SK-N-SH (cell line): ENCODE measurements at regions not wholly inside any gene's neighbourhood (a gene's known extent, or its start where the extent isn't known, plus 50 kb on each side); places are given as distances from the start of the nearest gene placed in this dataset.

ENCODE experiments used
- CTCF ChIA-PET: fragments of 300-600, 350-600 bp; formaldehyde crosslinking; extraction: SDS; loops from one replicate; lab custom pipeline; 2021; lab: Yijun Ruan, JAX
- POLR2A ChIA-PET: fragments of 350-600 bp; sonication (Branson Sonifier 250); formaldehyde crosslinking; extraction: SDS; loops from one replicate; lab custom pipeline; 2020; ENCODE audit warnings: antibody characterized with exemption, inconsistent platforms; lab: Yijun Ruan, JAX
- DNase-seq: peaks from one replicate; pipeline ENCODE4 v3.0.0; 2012
- H2AFZ ChIP-seq: fragments of 200-600 bp; sonication (generic); 2 replicates; pipeline ENCODE4 v1.8.1; 2016; ENCODE audit warnings: antibody characterized with exemption, mild to moderate bottlenecking, low read depth
- H3F3A ChIP-seq: fragments of 200-600 bp; sonication (generic); replicated peaks from 2 replicates; pipeline ENCODE3; 2016; ENCODE audit warnings: antibody characterized with exemption, mild to moderate bottlenecking; ENCODE audit not compliant: insufficient read depth
- H3K27ac ChIP-seq, 2 experiments: fragments of 200-500 bp in 1 of 2; fragments of 200-600 bp in 1 of 2; sonication (Bioruptor generic) in 1 of 2; sonication (generic), shearing (Covaris generic) in 1 of 2; 2 replicates each; pipeline versions ENCODE4 v1.5.1 to v1.6.1; 2014 to 2016; ENCODE audit warnings: low read depth in 2 of 2, inconsistent platforms in 1 of 2, low read length in 1 of 2, mild to moderate bottlenecking in 1 of 2, mixed read lengths in 1 of 2
- H3K27me3 ChIP-seq: fragments of 200-600 bp; sonication (generic), shearing (Covaris generic); 2 replicates; pipeline ENCODE4 v1.6.1; 2016; ENCODE audit warnings: mixed run types; ENCODE audit not compliant: insufficient read depth
- H3K36me3 ChIP-seq, 2 experiments: fragments of 200-500 bp in 1 of 2; fragments of 200-600 bp in 1 of 2; sonication (Bioruptor generic) in 1 of 2; sonication (generic) in 1 of 2; replicated peaks in 1 of 2; 2 replicates each; pipeline versions ENCODE3 to v1.5.1; 2014 to 2016; ENCODE audit warnings: low read length in 1 of 2, mild to moderate bottlenecking in 1 of 2; ENCODE audit not compliant: insufficient read depth in 2 of 2, control insufficient read depth in 1 of 2
- H3K4me1 ChIP-seq, 2 experiments: fragments of 200-500 bp in 1 of 2; fragments of 200-600 bp in 1 of 2; sonication (Bioruptor generic) in 1 of 2; sonication (generic), shearing (Covaris generic) in 1 of 2; 2 replicates each; pipeline versions ENCODE4 v1.5.1 to v1.6.1; 2014 to 2016; ENCODE audit warnings: low read depth in 1 of 2, low read length in 1 of 2, mixed run types in 1 of 2; ENCODE audit not compliant: insufficient read depth in 2 of 2, control insufficient read depth in 1 of 2
- H3K4me2 ChIP-seq: fragments of 200-600 bp; sonication (generic), shearing (Covaris generic); 2 replicates; pipeline ENCODE4 v1.6.1; 2017; ENCODE audit warnings: mixed run types
- H3K4me3 ChIP-seq, 2 experiments: fragments of 200-500 bp in 1 of 2; fragments of 200-600 bp in 1 of 2; sonication (Bioruptor generic) in 1 of 2; sonication (generic), shearing (Covaris generic) in 1 of 2; 2 replicates each; pipeline versions ENCODE4 v1.5.1 to v1.8.1; 2014 to 2016; ENCODE audit warnings: low read depth in 2 of 2, inconsistent platforms in 1 of 2, low read length in 1 of 2, mild to moderate bottlenecking in 1 of 2, mixed read lengths in 1 of 2, moderate library complexity in 1 of 2
- H3K79me2 ChIP-seq: fragments of 200-600 bp; sonication (generic); 2 replicates; pipeline ENCODE4 v1.8.1; 2017; ENCODE audit warnings: mild to moderate bottlenecking; ENCODE audit not compliant: insufficient read depth
- H3K9ac ChIP-seq: fragments of 200-600 bp; sonication (generic); 2 replicates; pipeline ENCODE4 v1.6.1; 2017; ENCODE audit warnings: mixed run types
- H3K9me2 ChIP-seq: fragments of 200-600 bp; sonication (generic); 2 replicates; pipeline ENCODE4 v1.6.1; 2017; ENCODE audit warnings: mixed run types
- H3K9me3 ChIP-seq: fragments of 200-600 bp; sonication (generic); 2 replicates; pipeline ENCODE4 v1.6.1; 2017; ENCODE audit warnings: mixed run types, mild to moderate bottlenecking, moderate library complexity
- H4K20me1 ChIP-seq: fragments of 200-600 bp; sonication (generic); 2 replicates; pipeline ENCODE4 v1.6.1; 2017; ENCODE audit warnings: mild to moderate bottlenecking, mixed run types; ENCODE audit not compliant: insufficient read depth
- EZH2phosphoT487 ChIP-seq: fragments of 200-600 bp; sonication (generic); IDR thresholded peaks from 2 replicates; pipeline ENCODE4 v1.6.1; 2017; ENCODE audit warnings: low read depth, mixed run types, mild to moderate bottlenecking, antibody characterized with exemption, moderate library complexity, borderline replicate concordance
- FOXJ3 ChIP-seq: sonication (generic); formaldehyde crosslinking; IDR thresholded peaks from 2 replicates; pipeline ENCODE4 v1.5.1; 2020; ENCODE audit warnings: mild to moderate bottlenecking, missing genetic modification reagents
- FOXM1 ChIP-seq: IDR thresholded peaks from 2 replicates; pipeline ENCODE4 v1.4.0; 2012; ENCODE audit warnings: low read depth, mild to moderate bottlenecking
- GABPA ChIP-seq: IDR thresholded peaks from 2 replicates; pipeline ENCODE4 v1.4.0; 2012; ENCODE audit warnings: low read depth, mild to moderate bottlenecking
- IRF3 ChIP-seq: fragments of 150-350 bp; IDR thresholded peaks from 2 replicates; pipeline ENCODE4 v1.6.1; 2016; ENCODE audit warnings: mild to moderate bottlenecking, low read depth, low read length
- JUND ChIP-seq: IDR thresholded peaks from 2 replicates; pipeline ENCODE4 v1.4.0; 2012
- MXI1 ChIP-seq: IDR thresholded peaks from 2 replicates; pipeline ENCODE4 v1.6.1; 2012; ENCODE audit warnings: mild to moderate bottlenecking, low read depth, low read length, improper control_type of control experiment
- NFIC ChIP-seq: IDR thresholded peaks from 2 replicates; pipeline ENCODE4 v1.4.0; 2012; ENCODE audit warnings: borderline replicate concordance
- POLR2AphosphoS5 ChIP-seq: IDR thresholded peaks from 2 replicates; pipeline ENCODE4 v1.6.1; 2012; ENCODE audit warnings: low read depth, low read length
- RAD21 ChIP-seq: IDR thresholded peaks from 2 replicates; pipeline ENCODE4 v1.6.1; 2012; ENCODE audit warnings: mild to moderate bottlenecking, low read length
- RFX5 ChIP-seq: IDR thresholded peaks from 2 replicates; pipeline ENCODE4 v1.6.1; 2012; ENCODE audit warnings: mild to moderate bottlenecking, improper control_type of control experiment, low read length
- SIN3A ChIP-seq: IDR thresholded peaks from 2 replicates; pipeline ENCODE4 v1.6.1; 2012; ENCODE audit warnings: low read depth, mild to moderate bottlenecking, low read length, moderate library complexity, borderline replicate concordance
- SMC3 ChIP-seq: IDR thresholded peaks from 2 replicates; pipeline ENCODE4 v1.6.1; 2012; ENCODE audit warnings: low read depth, low read length, improper control_type of control experiment
- TEAD4 ChIP-seq: IDR thresholded peaks from 2 replicates; pipeline ENCODE4 v1.4.0; 2012; ENCODE audit warnings: mild to moderate bottlenecking, borderline replicate concordance; ENCODE audit not compliant: insufficient read depth
- USF2 ChIP-seq: fragments of 150-350 bp; IDR thresholded peaks from 2 replicates; pipeline ENCODE4 v1.6.1; 2017; ENCODE audit warnings: antibody characterized with exemption, low read length, low read depth, borderline replicate concordance
- ZBTB33 ChIP-seq: IDR thresholded peaks from 2 replicates; pipeline ENCODE4 v1.4.0; 2012; ENCODE audit warnings: low read depth, borderline replicate concordance
- WGBS: methylation state at CpG from one replicate; pipeline ENCODE4 v1.1.6; 2017; ENCODE audit warnings: low lambda C conversion rate; 5-methylcytosine and 5-hydroxymethylcytosine counted together

GRCh38 chr13:104980586-104980985 is 1554.9 kb downstream of the EFNB2 start:
- Histone ChIP-seq H4K20me1 (no peaks in the 10 kb centered on the region), H3K9me3 (no peaks in the 10 kb centered on the region), H3F3A (no peaks in the 10 kb centered on the region), H3K4me1 (peaks cover 0 to 2% of the 10 kb centered on the region in 2 experiments; a peak in 2 of 4 replicates), H3K9ac (no peak overlapping the region), H3K4me2 (no peak overlapping the region), H3K4me3 (no peak overlapping the region), H3K27me3 (no peaks in the 10 kb centered on the region), H2AFZ (no peak overlapping the region), H3K9me2 (no peaks in the 10 kb centered on the region), H3K27ac (no peak overlapping the region), H3K79me2 (no peaks in the 10 kb centered on the region)
- POLR2A ChIA-PET = no interaction called here
- DNase-seq = no peak
- 22% methylated on average over 2 of the region's 2 CpGs for WGBS
- TF ChIP-seq FOXM1 (no peak), FOXJ3 (CRISPR knock-in tag) (no peak), JUND (no peak), USF2 (no peak), RFX5 (no peak), NFIC (no peak), ZBTB33 (no peak)
- TF ChIP-seq, all 33 proteins: peak for 0
- H3K36me3 ChIP-seq = no peaks in the 10 kb centered on the region
- CTCF ChIA-PET = interaction anchor here (0.6 kb wide), 1 partner anchor 1744 kb away, joined by 3 read pairs; no protein-coding TSS in a partner anchor

- no peak for DNase-seq
- 51% methylated on average over 4 of the region's 4 CpGs for WGBS
- no peaks in the 10 kb centered on the region for H4K20me1 ChIP-seq
- H3K9me3 ChIP-seq = no peaks in the 10 kb centered on the region
- no peak overlapping the region for H3K27ac ChIP-seq
- no peaks in the 10 kb centered on the region for H3K27me3 ChIP-seq
- peaks cover 0 to 2% of the 10 kb centered on the region in 2 experiments; a peak in 1 of 4 replicates for H3K4me1 ChIP-seq
- no peak overlapping the region for H3K4me3 ChIP-seq
- POLR2A ChIA-PET = no interaction called here
- no peak overlapping the region for H3K9ac ChIP-seq
- no peak overlapping the region for H3K4me2 ChIP-seq
- H2AFZ ChIP-seq = no peak overlapping the region
- TF ChIP-seq JUND (no peak), SMC3 (no peak), MXI1 (no peak), SIN3A (no peak), USF2 (no peak), GABPA (no peak), EZH2phosphoT487 (no peak), TEAD4 (no peak), FOXM1 (no peak), RAD21 (no peak), POLR2AphosphoS5 (no peak), IRF3 (no peak), NFIC (no peak), ZBTB33 (no peak)
- TF ChIP-seq, all 33 proteins: peak for 0
- H3K79me2 ChIP-seq = no peaks in the 10 kb centered on the region
- CTCF ChIA-PET = interaction anchor here (0.6 kb wide), 1 partner anchor 112 kb away, joined by 3 read pairs; no protein-coding TSS in a partner anchor
- H3K9me2 ChIP-seq = no peaks in the 10 kb centered on the region
- no peaks in the 10 kb centered on the region for H3K36me3 ChIP-seq
- no peaks in the 10 kb centered on the region for H3F3A ChIP-seq
Observed at GRCh38 chr13:104979281-104980030, 1556.0 kb downstream of the EFNB2 start.
